Endodermal cell (in vitro differentiated cells): ENCODE measurements at regions not wholly inside any gene's neighbourhood (a gene's known extent, or its start where the extent isn't known, plus 50 kb on each side); places are given as distances from the start of the nearest gene placed in this dataset.

Experiments
- DNase-seq: peaks from one replicate; pipeline ENCODE4 v3.0.0-alpha.2; 2017
- H3K27ac ChIP-seq: 2 replicates; pipeline ENCODE4 v1.5.1; 2013; ENCODE audit warnings: mild to moderate bottlenecking, low read depth, low read length, moderate library complexity
- H3K27me3 ChIP-seq: 2 replicates; pipeline ENCODE4 v1.6.1; 2013; ENCODE audit warnings: mild to moderate bottlenecking, low read length, moderate library complexity; ENCODE audit not compliant: insufficient read depth, control insufficient read depth, poor library complexity, severe bottlenecking
- H3K36me3 ChIP-seq: 2 replicates; pipeline ENCODE4 v1.7.0; 2013; ENCODE audit warnings: mild to moderate bottlenecking, low read length, moderate library complexity; ENCODE audit not compliant: control insufficient read depth, insufficient read depth
- H3K4me1 ChIP-seq: one replicate; pipeline ENCODE4 v1.7.0; 2013; ENCODE audit warnings: low read length; ENCODE audit not compliant: control insufficient read depth, insufficient read depth
- H3K4me3 ChIP-seq: 2 replicates; pipeline ENCODE4 v1.5.1; 2013; ENCODE audit warnings: mild to moderate bottlenecking, low read length, moderate library complexity
- H3K9ac ChIP-seq: 2 replicates; pipeline ENCODE4 v1.6.1; 2013; ENCODE audit warnings: mild to moderate bottlenecking, low read length, moderate library complexity; ENCODE audit not compliant: poor library complexity, severe bottlenecking; ENCODE audit errors: extremely low read depth
- H3K9me3 ChIP-seq: 2 replicates; pipeline ENCODE4 v1.6.1; 2013; ENCODE audit warnings: mild to moderate bottlenecking, low read length, moderate library complexity; ENCODE audit not compliant: control insufficient read depth
- H3K27ac Mint-ChIP-seq: 2 replicates; pipeline ENCODE4 v1.8.0; 2020; ENCODE audit warnings: mixed read lengths
- H3K27me3 Mint-ChIP-seq: 2 replicates; pipeline ENCODE4 v1.8.0; 2021; ENCODE audit warnings: mild to moderate bottlenecking, mixed read lengths; ENCODE audit not compliant: insufficient read depth
- H3K36me3 Mint-ChIP-seq: 2 replicates; pipeline ENCODE4 v1.8.0; 2020; ENCODE audit warnings: low read depth, mixed read lengths
- H3K4me1 Mint-ChIP-seq: 2 replicates; pipeline ENCODE4 v1.8.0; 2020; ENCODE audit warnings: mixed read lengths
- H3K4me3 Mint-ChIP-seq: 2 replicates; pipeline ENCODE4 v1.8.0; 2020; ENCODE audit warnings: mild to moderate bottlenecking, moderate library complexity, mixed read lengths
- H3K9me3 Mint-ChIP-seq: 2 replicates; pipeline ENCODE4 v1.8.0; 2020; ENCODE audit warnings: mild to moderate bottlenecking, mixed read lengths
- CTCF ChIP-seq: fragments of 200-600 bp; sonication (generic); conservative IDR thresholded peaks from 2 replicates; pipeline ENCODE4 v1.5.0; 2021; ENCODE audit warnings: antibody characterized with exemption, mild to moderate bottlenecking
- WGBS, 2 experiments: methylation state at CpG; one replicate each; pipeline versions ENCODE4 v1.1.5 to v1.1.7; 2013; ENCODE audit warnings: missing lambda C conversion rate in 2 of 2, mixed read lengths in 1 of 2; ENCODE audit not compliant: insufficient coverage in 1 of 2, insufficient read length in 1 of 2; 5-methylcytosine and 5-hydroxymethylcytosine counted together

- H3K9me3 ChIP-seq = no peaks in the 10 kb centered on the region
- peak; percentile 92 for DNase-seq
- no peak overlapping the region for H3K4me3 ChIP-seq
- 78 to 92% methylated on average over 11 to 16 of the region's 16 CpGs for WGBS, 2 experiments
- no peak overlapping the region for H3K27ac Mint-ChIP-seq
- no peak overlapping the region for H3K27ac ChIP-seq
- peaks cover 4% of the 10 kb centered on the region for H3K4me1 ChIP-seq
- H3K27me3 ChIP-seq = no peaks in the 10 kb centered on the region
- no peak overlapping the region for H3K4me3 Mint-ChIP-seq
- no peaks in the 10 kb centered on the region for H3K36me3 Mint-ChIP-seq
- peaks cover 3% of the 10 kb centered on the region for H3K9me3 Mint-ChIP-seq
- no peak overlapping the region for H3K9ac ChIP-seq
- no peaks in the 10 kb centered on the region for H3K36me3 ChIP-seq
- peaks cover 28% of the 10 kb centered on the region for H3K4me1 Mint-ChIP-seq
- no peaks in the 10 kb centered on the region for H3K27me3 Mint-ChIP-seq
- peak; percentile 92 for TF ChIP-seq CTCF
These were observed 325.8 kb upstream of the DIO3 start for GRCh38 chr14:101235335-101236103.

- Histone ChIP-seq H3K4me3 (no peak overlapping the region), H3K9ac (no peak overlapping the region), H3K36me3 (no peaks in the 10 kb centered on the region), H3K27me3 (no peaks in the 10 kb centered on the region), H3K4me1 (peaks cover 4% of the 10 kb centered on the region), H3K9me3 (no peaks in the 10 kb centered on the region), H3K27ac (no peak overlapping the region)
- DNase-seq = peak; percentile 61
- Mint-ChIP-seq H3K4me3 (no peak overlapping the region), H3K27ac (no peak overlapping the region), H3K36me3 (no peaks in the 10 kb centered on the region), H3K9me3 (peaks cover 10% of the 10 kb centered on the region), H3K27me3 (no peaks in the 10 kb centered on the region), H3K4me1 (peaks cover 28% of the 10 kb centered on the region)
- TF ChIP-seq CTCF = no peak
- 94 to 95% methylated on average over 9 to 15 of the region's 15 CpGs for WGBS, 2 experiments
These were observed 324.6 kb upstream of the DIO3 start for GRCh38 chr14:101236496-101237251.

- Mint-ChIP-seq H3K36me3 (no peaks in the 10 kb centered on the region), H3K27me3 (no peaks in the 10 kb centered on the region), H3K9me3 (peaks cover 10% of the 10 kb centered on the region), H3K27ac (no peak overlapping the region), H3K4me1 (peaks cover 30% of the 10 kb centered on the region), H3K4me3 (no peak overlapping the region)
- no peaks in the 10 kb centered on the region for H3K27me3 ChIP-seq
- H3K27ac ChIP-seq = no peak overlapping the region
- TF ChIP-seq CTCF = no peak
- no peak overlapping the region for H3K9ac ChIP-seq
- H3K9me3 ChIP-seq = no peaks in the 10 kb centered on the region
- 85 to 100% methylated on average over 3 to 9 of the region's 9 CpGs for WGBS, 2 experiments
- no peak for DNase-seq
- H3K4me1 ChIP-seq = peaks cover 4% of the 10 kb centered on the region
- no peak overlapping the region for H3K4me3 ChIP-seq
- no peaks in the 10 kb centered on the region for H3K36me3 ChIP-seq
These were observed 324.1 kb upstream of the DIO3 start for GRCh38 chr14:101237252-101237616.
